WTC11 (cell line): ENCODE measurements at regions not wholly inside any gene's neighbourhood (a gene's known extent, or its start where the extent isn't known, plus 50 kb on each side); places are given as distances from the start of the nearest gene placed in this dataset.

Experiments
- ATAC-seq: fragments of 200-7000 bp; cut with Tn5 transposase; 2 replicates; pipeline ENCODE4 v1.10.0; 2021; ENCODE audit warnings: mild to moderate bottlenecking, moderate library complexity
- CTCF ChIA-PET: fragments of 300-600 bp; sonication (Branson Sonifier 250); formaldehyde crosslinking; loops from one replicate; lab custom pipeline; 2021; ENCODE audit warnings: antibody characterized with exemption; lab: Charles Lee
- POLR2A ChIA-PET: fragments of 350-600 bp; sonication (Branson Sonifier 250); formaldehyde crosslinking; loops from one replicate; lab custom pipeline; 2021; ENCODE audit warnings: antibody characterized with exemption; lab: Charles Lee
- DNase-seq: peaks from one replicate; pipeline ENCODE4 v3.0.0; 2021; ENCODE audit warnings: low spot score
- H3K27ac Mint-ChIP-seq: 2 replicates; pipeline ENCODE4 v1.8.0; 2021; ENCODE audit warnings: mixed read lengths
- H3K27me3 Mint-ChIP-seq: 2 replicates; pipeline ENCODE4 v1.8.0; 2021; ENCODE audit warnings: low read depth, mild to moderate bottlenecking, moderate library complexity, mixed read lengths
- H3K36me3 Mint-ChIP-seq: 2 replicates; pipeline ENCODE4 v1.8.0; 2021; ENCODE audit warnings: mixed read lengths
- H3K4me1 Mint-ChIP-seq: 2 replicates; pipeline ENCODE4 v1.8.0; 2022; ENCODE audit warnings: mixed read lengths
- H3K4me3 Mint-ChIP-seq: 2 replicates; pipeline ENCODE4 v1.8.0; 2021; ENCODE audit warnings: mild to moderate bottlenecking, moderate library complexity, mixed read lengths
- H3K9me3 Mint-ChIP-seq: 2 replicates; pipeline ENCODE4 v1.8.0; 2021; ENCODE audit warnings: mixed read lengths
- CBFB ChIP-seq: sonication (generic); formaldehyde crosslinking; IDR thresholded peaks from 2 replicates; pipeline ENCODE4 v1.8.1; 2022; ENCODE audit warnings: mild to moderate bottlenecking, low read depth, missing genetic modification reagents
- ETV6 ChIP-seq: sonication (generic); formaldehyde crosslinking; IDR thresholded peaks from 2 replicates; pipeline ENCODE4 v1.8.1; 2022; ENCODE audit warnings: mild to moderate bottlenecking, missing genetic modification reagents
- RORB ChIP-seq: fragments of 250-450 bp; sonication (Bioruptor Pico); IDR thresholded peaks from 2 replicates; pipeline ENCODE4 v1.9.0; 2021; ENCODE audit warnings: mild to moderate bottlenecking
- SMAD3 ChIP-seq: sonication (generic); formaldehyde crosslinking; IDR thresholded peaks from 2 replicates; pipeline ENCODE4 v1.8.0; 2022; ENCODE audit warnings: missing genetic modification reagents, mild to moderate bottlenecking, borderline replicate concordance
- SOX15 ChIP-seq: fragments of 250-450 bp; sonication (Bioruptor Pico); IDR thresholded peaks from 2 replicates; pipeline ENCODE4 v1.9.0; 2021; ENCODE audit warnings: mild to moderate bottlenecking
- ZNF263 ChIP-seq: sonication (generic); formaldehyde crosslinking; IDR thresholded peaks from 2 replicates; pipeline ENCODE4 v1.8.1; 2022; ENCODE audit warnings: low read depth, mild to moderate bottlenecking, moderate library complexity, missing genetic modification reagents
- ZNF396 ChIP-seq: fragments of 250-450 bp; sonication (Bioruptor Pico); IDR thresholded peaks from 2 replicates; pipeline ENCODE4 v1.8.0; 2021; ENCODE audit warnings: mild to moderate bottlenecking, moderate library complexity, borderline replicate concordance
- ZNF671 ChIP-seq: fragments of 250-450 bp; sonication (Bioruptor Pico); IDR thresholded peaks from 2 replicates; pipeline ENCODE4 v1.8.0; 2021; ENCODE audit warnings: mild to moderate bottlenecking
- TF ChIP-seq, protein P1 (sequence below): sonication (generic); formaldehyde crosslinking; IDR thresholded peaks from 2 replicates; pipeline ENCODE4 v1.8.0; 2023; ENCODE audit warnings: mild to moderate bottlenecking, missing genetic modification reagents
- TF ChIP-seq, protein P2 (sequence below): sonication (generic); formaldehyde crosslinking; IDR thresholded peaks from 2 replicates; pipeline ENCODE4 v1.8.0; 2022; ENCODE audit warnings: mild to moderate bottlenecking, missing genetic modification reagents
- TF ChIP-seq, protein P3 (sequence below): sonication (generic); formaldehyde crosslinking; IDR thresholded peaks from 2 replicates; pipeline ENCODE4 v1.8.1; 2022; ENCODE audit warnings: missing genetic modification reagents, borderline replicate concordance
- TF ChIP-seq, protein P4 (sequence below): sonication (generic); formaldehyde crosslinking; IDR thresholded peaks from 2 replicates; pipeline ENCODE4 v1.8.1; 2022; ENCODE audit warnings: low read depth, mild to moderate bottlenecking, moderate library complexity, missing genetic modification reagents, borderline replicate concordance
- TF ChIP-seq, protein P5 (sequence below): sonication (generic); formaldehyde crosslinking; IDR thresholded peaks from 2 replicates; pipeline ENCODE4 v1.8.1; 2023; ENCODE audit warnings: mild to moderate bottlenecking, missing genetic modification reagents, moderate library complexity
- TF ChIP-seq, protein P6 (sequence below): fragments of 200-600 bp; IDR thresholded peaks from 2 replicates; pipeline ENCODE4 v1.8.0; 2022; ENCODE audit warnings: antibody characterized with exemption
- TF ChIP-seq, protein P7 (sequence below): sonication (generic); formaldehyde crosslinking; IDR thresholded peaks from 2 replicates; pipeline ENCODE4 v1.8.0; 2022; ENCODE audit warnings: mild to moderate bottlenecking, missing genetic modification reagents

DNA sequence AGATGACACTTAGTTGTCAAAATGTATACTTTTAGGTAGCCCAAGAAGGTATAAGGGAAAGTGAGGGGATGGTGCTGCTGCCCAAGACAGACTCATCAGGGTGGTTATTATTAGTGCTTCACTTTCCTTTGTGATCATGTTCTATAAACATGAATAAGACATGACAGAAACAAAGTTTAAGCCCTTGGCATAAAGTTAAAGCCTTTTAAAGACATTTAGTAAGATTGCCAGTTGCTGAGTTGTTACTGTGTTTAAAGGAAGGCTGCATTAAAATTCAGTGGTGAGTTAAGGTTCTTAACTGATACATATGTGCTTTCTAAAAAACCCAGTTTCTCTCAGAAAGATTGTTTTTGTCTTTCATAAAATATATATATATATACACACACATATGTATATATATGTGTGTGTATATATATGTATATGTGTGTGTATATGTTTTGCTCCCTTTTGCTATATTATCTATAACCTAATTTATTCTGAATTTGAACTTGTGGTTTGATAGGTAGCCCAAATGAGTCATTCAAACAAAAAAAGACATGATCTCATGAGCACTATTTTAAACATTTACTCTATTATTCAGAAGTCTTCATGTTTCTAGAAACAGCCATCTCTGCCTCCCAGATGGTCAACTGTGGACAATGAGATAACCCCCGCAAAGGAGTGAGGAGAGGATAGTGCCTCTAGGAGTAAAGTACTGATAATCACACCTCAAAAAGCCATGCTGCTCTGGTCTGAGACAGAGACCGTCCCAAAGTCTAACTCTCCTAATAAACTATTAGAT, 98.1 kb upstream of the OTUD4 start:
- Mint-ChIP-seq H3K36me3 (no peaks in the 10 kb centered on the region), H3K27me3 (no peaks in the 10 kb centered on the region)
- CTCF ChIA-PET, result no interaction called here
- TF ChIP-seq, protein P1, sequence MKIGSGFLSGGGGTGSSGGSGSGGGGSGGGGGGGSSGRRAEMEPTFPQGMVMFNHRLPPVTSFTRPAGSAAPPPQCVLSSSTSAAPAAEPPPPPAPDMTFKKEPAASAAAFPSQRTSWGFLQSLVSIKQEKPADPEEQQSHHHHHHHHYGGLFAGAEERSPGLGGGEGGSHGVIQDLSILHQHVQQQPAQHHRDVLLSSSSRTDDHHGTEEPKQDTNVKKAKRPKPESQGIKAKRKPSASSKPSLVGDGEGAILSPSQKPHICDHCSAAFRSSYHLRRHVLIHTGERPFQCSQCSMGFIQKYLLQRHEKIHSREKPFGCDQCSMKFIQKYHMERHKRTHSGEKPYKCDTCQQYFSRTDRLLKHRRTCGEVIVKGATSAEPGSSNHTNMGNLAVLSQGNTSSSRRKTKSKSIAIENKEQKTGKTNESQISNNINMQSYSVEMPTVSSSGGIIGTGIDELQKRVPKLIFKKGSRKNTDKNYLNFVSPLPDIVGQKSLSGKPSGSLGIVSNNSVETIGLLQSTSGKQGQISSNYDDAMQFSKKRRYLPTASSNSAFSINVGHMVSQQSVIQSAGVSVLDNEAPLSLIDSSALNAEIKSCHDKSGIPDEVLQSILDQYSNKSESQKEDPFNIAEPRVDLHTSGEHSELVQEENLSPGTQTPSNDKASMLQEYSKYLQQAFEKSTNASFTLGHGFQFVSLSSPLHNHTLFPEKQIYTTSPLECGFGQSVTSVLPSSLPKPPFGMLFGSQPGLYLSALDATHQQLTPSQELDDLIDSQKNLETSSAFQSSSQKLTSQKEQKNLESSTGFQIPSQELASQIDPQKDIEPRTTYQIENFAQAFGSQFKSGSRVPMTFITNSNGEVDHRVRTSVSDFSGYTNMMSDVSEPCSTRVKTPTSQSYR (CRISPR knock-in tag), result no peak
- no peak for TF ChIP-seq ZNF263 (CRISPR knock-in tag)
- TF ChIP-seq, protein P2, sequence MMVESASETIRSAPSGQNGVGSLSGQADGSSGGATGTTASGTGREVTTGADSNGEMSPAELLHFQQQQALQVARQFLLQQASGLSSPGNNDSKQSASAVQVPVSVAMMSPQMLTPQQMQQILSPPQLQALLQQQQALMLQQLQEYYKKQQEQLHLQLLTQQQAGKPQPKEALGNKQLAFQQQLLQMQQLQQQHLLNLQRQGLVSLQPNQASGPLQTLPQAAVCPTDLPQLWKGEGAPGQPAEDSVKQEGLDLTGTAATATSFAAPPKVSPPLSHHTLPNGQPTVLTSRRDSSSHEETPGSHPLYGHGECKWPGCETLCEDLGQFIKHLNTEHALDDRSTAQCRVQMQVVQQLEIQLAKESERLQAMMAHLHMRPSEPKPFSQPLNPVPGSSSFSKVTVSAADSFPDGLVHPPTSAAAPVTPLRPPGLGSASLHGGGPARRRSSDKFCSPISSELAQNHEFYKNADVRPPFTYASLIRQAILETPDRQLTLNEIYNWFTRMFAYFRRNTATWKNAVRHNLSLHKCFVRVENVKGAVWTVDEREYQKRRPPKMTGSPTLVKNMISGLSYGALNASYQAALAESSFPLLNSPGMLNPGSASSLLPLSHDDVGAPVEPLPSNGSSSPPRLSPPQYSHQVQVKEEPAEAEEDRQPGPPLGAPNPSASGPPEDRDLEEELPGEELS, result no peak
- no peak for TF ChIP-seq SMAD3
- TF ChIP-seq ZNF396 (CRISPR knock-in tag), result no peak
- TF ChIP-seq, protein P3, sequence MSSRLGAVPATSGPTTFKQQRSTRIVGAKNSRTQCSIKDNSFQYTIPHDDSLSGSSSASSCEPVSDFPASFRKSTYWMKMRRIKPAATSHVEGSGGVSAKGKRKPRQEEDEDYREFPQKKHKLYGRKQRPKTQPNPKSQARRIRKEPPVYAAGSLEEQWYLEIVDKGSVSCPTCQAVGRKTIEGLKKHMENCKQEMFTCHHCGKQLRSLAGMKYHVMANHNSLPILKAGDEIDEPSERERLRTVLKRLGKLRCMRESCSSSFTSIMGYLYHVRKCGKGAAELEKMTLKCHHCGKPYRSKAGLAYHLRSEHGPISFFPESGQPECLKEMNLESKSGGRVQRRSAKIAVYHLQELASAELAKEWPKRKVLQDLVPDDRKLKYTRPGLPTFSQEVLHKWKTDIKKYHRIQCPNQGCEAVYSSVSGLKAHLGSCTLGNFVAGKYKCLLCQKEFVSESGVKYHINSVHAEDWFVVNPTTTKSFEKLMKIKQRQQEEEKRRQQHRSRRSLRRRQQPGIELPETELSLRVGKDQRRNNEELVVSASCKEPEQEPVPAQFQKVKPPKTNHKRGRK (CRISPR knock-in tag), result no peak
- TF ChIP-seq, all 79 proteins: peak for 0
- no peak overlapping the region for H3K27ac Mint-ChIP-seq
- H3K9me3 Mint-ChIP-seq, result peaks cover 6% of the 10 kb centered on the region; the same call in 1 of the 2 replicates
- DNase-seq (no peak), ATAC-seq (no peak)
- peaks cover 3% of the 10 kb centered on the region; the same call in 1 of the 2 replicates for H3K4me1 Mint-ChIP-seq
- no peak overlapping the region for H3K4me3 Mint-ChIP-seq
- POLR2A ChIA-PET, result no interaction called here

DNA sequence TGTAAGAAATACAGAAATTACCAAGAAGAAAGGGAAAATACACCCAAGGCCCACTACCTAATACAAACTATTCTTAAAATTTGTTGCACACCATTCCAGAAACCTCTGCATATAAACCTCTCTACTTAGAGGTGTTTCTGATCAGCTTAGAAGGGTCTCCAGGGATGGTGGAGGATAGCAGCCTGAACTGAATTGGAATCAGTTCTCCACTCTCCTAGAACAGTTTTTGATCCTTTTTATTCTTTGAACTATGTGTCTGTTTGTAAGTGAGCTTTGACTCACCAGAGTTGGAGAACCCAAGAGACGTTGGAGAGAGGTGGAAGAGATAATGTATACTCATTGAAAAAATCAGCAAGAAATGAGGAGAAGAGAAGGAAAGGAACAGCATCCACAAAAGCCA, 96.6 kb upstream of the OTUD4 start:
- H3K27me3 Mint-ChIP-seq, result no peaks in the 10 kb centered on the region
- no peak for DNase-seq
- POLR2A ChIA-PET, result no interaction called here
- H3K36me3 Mint-ChIP-seq, result no peaks in the 10 kb centered on the region
- no peak for ATAC-seq
- no peak overlapping the region for H3K4me3 Mint-ChIP-seq
- TF ChIP-seq ZNF396 (CRISPR knock-in tag) (no peak), ETV6 (CRISPR knock-in tag) (no peak)
- H3K27ac Mint-ChIP-seq, result no peak overlapping the region
- CTCF ChIA-PET, result no interaction called here
- peaks cover 6% of the 10 kb centered on the region; the same call in 1 of the 2 replicates for H3K9me3 Mint-ChIP-seq
- H3K4me1 Mint-ChIP-seq, result peaks cover 3% of the 10 kb centered on the region; the same call in 1 of the 2 replicates

DNA sequence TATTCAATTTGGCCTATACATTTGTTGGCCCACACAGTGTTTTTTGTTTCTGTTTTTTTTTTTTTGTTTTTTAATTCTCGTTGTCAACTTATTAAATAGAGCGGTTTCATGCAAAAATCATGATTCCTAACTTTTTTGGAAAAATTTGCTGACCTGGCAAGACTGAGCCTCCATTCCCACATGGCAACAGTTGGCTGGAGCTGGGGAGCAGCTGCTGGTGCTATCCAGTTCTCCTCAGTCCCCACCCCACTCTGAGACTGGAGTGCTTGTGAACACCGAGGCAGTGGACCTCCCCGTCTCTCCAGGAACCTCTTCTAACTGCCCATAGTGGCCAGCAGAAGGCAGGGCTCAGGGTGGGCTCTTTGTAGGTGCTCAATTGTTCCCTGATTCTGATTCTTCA, 95.7 kb upstream of the OTUD4 start:
- H3K36me3 Mint-ChIP-seq, result no peaks in the 10 kb centered on the region
- ATAC-seq (no peak), DNase-seq (no peak)
- H3K4me3 Mint-ChIP-seq, result no peak overlapping the region
- H3K27me3 Mint-ChIP-seq, result no peaks in the 10 kb centered on the region
- ChIA-PET CTCF (no interaction called here), POLR2A (no interaction called here)
- H3K27ac Mint-ChIP-seq, result no peak overlapping the region
- H3K4me1 Mint-ChIP-seq, result no peaks in the 10 kb centered on the region; the same call in 1 of the 2 replicates
- peaks cover 6% of the 10 kb centered on the region; the same call in 1 of the 2 replicates for H3K9me3 Mint-ChIP-seq
- no peak for TF ChIP-seq SOX15 (CRISPR knock-in tag)
- TF ChIP-seq, protein P4, sequence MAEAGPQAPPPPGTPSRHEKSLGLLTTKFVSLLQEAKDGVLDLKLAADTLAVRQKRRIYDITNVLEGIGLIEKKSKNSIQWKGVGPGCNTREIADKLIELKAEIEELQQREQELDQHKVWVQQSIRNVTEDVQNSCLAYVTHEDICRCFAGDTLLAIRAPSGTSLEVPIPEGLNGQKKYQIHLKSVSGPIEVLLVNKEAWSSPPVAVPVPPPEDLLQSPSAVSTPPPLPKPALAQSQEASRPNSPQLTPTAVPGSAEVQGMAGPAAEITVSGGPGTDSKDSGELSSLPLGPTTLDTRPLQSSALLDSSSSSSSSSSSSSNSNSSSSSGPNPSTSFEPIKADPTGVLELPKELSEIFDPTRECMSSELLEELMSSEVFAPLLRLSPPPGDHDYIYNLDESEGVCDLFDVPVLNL (CRISPR knock-in tag), result no peak
- TF ChIP-seq, protein P5, sequence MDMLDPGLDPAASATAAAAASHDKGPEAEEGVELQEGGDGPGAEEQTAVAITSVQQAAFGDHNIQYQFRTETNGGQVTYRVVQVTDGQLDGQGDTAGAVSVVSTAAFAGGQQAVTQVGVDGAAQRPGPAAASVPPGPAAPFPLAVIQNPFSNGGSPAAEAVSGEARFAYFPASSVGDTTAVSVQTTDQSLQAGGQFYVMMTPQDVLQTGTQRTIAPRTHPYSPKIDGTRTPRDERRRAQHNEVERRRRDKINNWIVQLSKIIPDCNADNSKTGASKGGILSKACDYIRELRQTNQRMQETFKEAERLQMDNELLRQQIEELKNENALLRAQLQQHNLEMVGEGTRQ (CRISPR knock-in tag), result no peak
- TF ChIP-seq RORB, result no peak
- TF ChIP-seq CBFB (CRISPR knock-in tag), result no peak
- TF ChIP-seq, protein P6, sequence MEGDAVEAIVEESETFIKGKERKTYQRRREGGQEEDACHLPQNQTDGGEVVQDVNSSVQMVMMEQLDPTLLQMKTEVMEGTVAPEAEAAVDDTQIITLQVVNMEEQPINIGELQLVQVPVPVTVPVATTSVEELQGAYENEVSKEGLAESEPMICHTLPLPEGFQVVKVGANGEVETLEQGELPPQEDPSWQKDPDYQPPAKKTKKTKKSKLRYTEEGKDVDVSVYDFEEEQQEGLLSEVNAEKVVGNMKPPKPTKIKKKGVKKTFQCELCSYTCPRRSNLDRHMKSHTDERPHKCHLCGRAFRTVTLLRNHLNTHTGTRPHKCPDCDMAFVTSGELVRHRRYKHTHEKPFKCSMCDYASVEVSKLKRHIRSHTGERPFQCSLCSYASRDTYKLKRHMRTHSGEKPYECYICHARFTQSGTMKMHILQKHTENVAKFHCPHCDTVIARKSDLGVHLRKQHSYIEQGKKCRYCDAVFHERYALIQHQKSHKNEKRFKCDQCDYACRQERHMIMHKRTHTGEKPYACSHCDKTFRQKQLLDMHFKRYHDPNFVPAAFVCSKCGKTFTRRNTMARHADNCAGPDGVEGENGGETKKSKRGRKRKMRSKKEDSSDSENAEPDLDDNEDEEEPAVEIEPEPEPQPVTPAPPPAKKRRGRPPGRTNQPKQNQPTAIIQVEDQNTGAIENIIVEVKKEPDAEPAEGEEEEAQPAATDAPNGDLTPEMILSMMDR, result no peak
- TF ChIP-seq, protein P7, sequence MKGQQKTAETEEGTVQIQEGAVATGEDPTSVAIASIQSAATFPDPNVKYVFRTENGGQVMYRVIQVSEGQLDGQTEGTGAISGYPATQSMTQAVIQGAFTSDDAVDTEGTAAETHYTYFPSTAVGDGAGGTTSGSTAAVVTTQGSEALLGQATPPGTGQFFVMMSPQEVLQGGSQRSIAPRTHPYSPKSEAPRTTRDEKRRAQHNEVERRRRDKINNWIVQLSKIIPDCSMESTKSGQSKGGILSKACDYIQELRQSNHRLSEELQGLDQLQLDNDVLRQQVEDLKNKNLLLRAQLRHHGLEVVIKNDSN (CRISPR knock-in tag), result no peak
- TF ChIP-seq SMAD3, result no peak
- no peak for TF ChIP-seq ZNF671 (CRISPR knock-in tag)
